BLaER1 (cell line): ENCODE measurements at regions not wholly inside any gene's neighbourhood (a gene's known extent, or its start where the extent isn't known, plus 50 kb on each side); places are given as distances from the start of the nearest gene placed in this dataset.
"Not testable (repeated sequence)": the region's sequence is repeated elsewhere in the genome, so short reads cannot be mapped to it uniquely, and the experiment has no call there.

ENCODE experiments used
- H3K27ac ChIP-seq: shearing (Covaris generic); formaldehyde crosslinking; 2 replicates; pipeline ENCODE4 v1.8.1; 2022
- H3K27me3 ChIP-seq: shearing (Covaris generic); formaldehyde crosslinking; 2 replicates; pipeline ENCODE4 v1.8.1; 2022
- H3K36me3 ChIP-seq: shearing (Covaris generic); formaldehyde crosslinking; 2 replicates; pipeline ENCODE4 v1.8.1; 2022
- H3K4me1 ChIP-seq: shearing (Covaris generic); formaldehyde crosslinking; 2 replicates; pipeline ENCODE4 v1.8.1; 2022
- H3K4me2 ChIP-seq: shearing (Covaris generic); formaldehyde crosslinking; 2 replicates; pipeline ENCODE4 v1.8.1; 2022
- H3K4me3 ChIP-seq: shearing (Covaris generic); formaldehyde crosslinking; 2 replicates; pipeline ENCODE4 v1.8.1; 2022
- H3K9ac ChIP-seq: shearing (Covaris generic); formaldehyde crosslinking; 2 replicates; pipeline ENCODE4 v1.8.1; 2022
- H3K9me3 ChIP-seq: shearing (Covaris generic); formaldehyde crosslinking; 2 replicates; pipeline ENCODE4 v1.8.1; 2022
- H4K20me1 ChIP-seq: shearing (Covaris generic); formaldehyde crosslinking; 2 replicates; pipeline ENCODE4 v1.8.1; 2022
- Cebpa-rat ChIP-seq: shearing (Covaris generic); IDR thresholded peaks from 2 replicates; pipeline ENCODE4 v1.8.1; 2022

GRCh38 chr11:37320921-37321320 is 722.9 kb upstream of the RAG2 start:
- Histone ChIP-seq H3K27me3 (no peaks in the 10 kb centered on the region), H3K27ac (no peak overlapping the region), H3K9me3 (no peaks in the 10 kb centered on the region), H3K36me3 (no peaks in the 10 kb centered on the region), H3K9ac (no peak overlapping the region), H3K4me2 (no peak overlapping the region), H4K20me1 (no peaks in the 10 kb centered on the region), H3K4me3 (no peak overlapping the region), H3K4me1 (no peaks in the 10 kb centered on the region)
- TF ChIP-seq Cebpa-rat: no peak

GRCh38 chr11:37317803-37318202 is 719.8 kb upstream of the RAG2 start:
- Histone ChIP-seq H4K20me1 (no peaks in the 10 kb centered on the region), H3K4me1 (no peaks in the 10 kb centered on the region), H3K9ac (no peak overlapping the region), H3K9me3 (no peaks in the 10 kb centered on the region), H3K27ac (no peak overlapping the region), H3K4me2 (no peak overlapping the region), H3K27me3 (no peaks in the 10 kb centered on the region), H3K4me3 (no peak overlapping the region), H3K36me3 (no peaks in the 10 kb centered on the region)
- TF ChIP-seq Cebpa-rat: no peak

DNA sequence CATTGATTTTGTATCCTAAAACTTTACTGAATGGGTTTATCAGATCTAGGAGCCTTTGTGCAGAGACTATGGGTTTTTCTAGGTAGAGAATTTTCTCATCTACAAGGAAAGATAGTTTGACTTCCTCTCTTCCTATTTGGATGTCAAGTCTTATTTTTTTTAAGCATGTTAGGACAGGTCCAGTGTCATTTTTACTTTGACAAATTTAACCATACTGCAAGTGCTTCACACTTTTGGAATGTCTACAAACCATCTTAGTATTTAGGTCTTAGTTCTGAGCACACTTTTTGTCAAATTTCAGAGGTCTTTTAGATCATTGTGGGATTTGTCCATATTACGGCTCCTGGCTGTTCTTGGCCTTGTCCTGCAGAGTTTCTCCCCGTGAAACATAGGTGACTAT is 715.2 kb upstream of the RAG2 start:
- no peak for TF ChIP-seq Cebpa-rat
- Histone ChIP-seq H3K9ac (no peak overlapping the region), H3K27ac (no peak overlapping the region), H3K4me3 (no peak overlapping the region), H3K4me1 (no peaks in the 10 kb centered on the region), H4K20me1 (no peaks in the 10 kb centered on the region), H3K27me3 (no peaks in the 10 kb centered on the region), H3K36me3 (no peaks in the 10 kb centered on the region), H3K4me2 (no peak overlapping the region), H3K9me3 (no peaks in the 10 kb centered on the region)

DNA sequence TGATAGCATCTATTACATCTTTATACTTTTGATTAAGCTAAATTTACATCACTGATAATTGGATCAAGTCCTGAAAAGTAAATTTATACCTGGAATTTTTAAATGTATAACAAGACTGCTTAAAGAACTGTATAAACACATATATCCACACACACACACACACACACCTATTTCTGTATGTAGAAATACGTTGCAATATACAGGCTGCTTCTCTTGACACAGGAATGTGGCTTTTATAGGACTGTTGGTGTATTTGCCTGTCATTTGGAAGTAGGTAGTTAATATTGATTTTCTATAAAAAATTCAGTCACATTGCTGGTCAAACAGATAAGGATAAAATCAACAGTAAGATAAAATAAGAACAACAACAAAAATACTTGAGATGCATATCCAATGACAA is 708.5 kb upstream of the RAG2 start:
- no peaks in the 10 kb centered on the region for H3K36me3 ChIP-seq
- peaks cover 8% of the 10 kb centered on the region; the same call in 1 of the 2 replicates for H3K9me3 ChIP-seq
- no peaks in the 10 kb centered on the region for H3K4me1 ChIP-seq
- TF ChIP-seq Cebpa-rat: no peak
- no peak overlapping the region for H3K4me2 ChIP-seq
- no peak overlapping the region for H3K27ac ChIP-seq
- H3K27me3 ChIP-seq: no peaks in the 10 kb centered on the region
- H4K20me1 ChIP-seq: no peaks in the 10 kb centered on the region
- H3K9ac ChIP-seq: no peak overlapping the region
- H3K4me3 ChIP-seq: no peak overlapping the region

- H3K36me3 ChIP-seq, H3K27me3 ChIP-seq, H4K20me1 ChIP-seq, H3K4me1 ChIP-seq, H3K9ac ChIP-seq, H3K4me3 ChIP-seq, H3K4me2 ChIP-seq, H3K27ac ChIP-seq: not testable (repeated sequence)
- peaks cover 19% of the 10 kb centered on the region for H3K9me3 ChIP-seq
Measured at GRCh38 chr11:37301405-37301804, 703.4 kb upstream of the RAG2 start.

- Histone ChIP-seq H3K27me3 (no peaks in the 10 kb centered on the region), H3K27ac (no peak overlapping the region), H3K9ac (no peak overlapping the region), H3K36me3 (no peaks in the 10 kb centered on the region), H3K9me3 (peaks cover 19% of the 10 kb centered on the region), H4K20me1 (no peaks in the 10 kb centered on the region), H3K4me1 (no peaks in the 10 kb centered on the region), H3K4me2 (no peak overlapping the region), H3K4me3 (no peak overlapping the region)
- TF ChIP-seq Cebpa-rat: no peak
Measured at GRCh38 chr11:37298173-37298572, 700.1 kb upstream of the RAG2 start.

GRCh38 chr11:37286890-37287289 is 688.9 kb upstream of the RAG2 start:
- TF ChIP-seq Cebpa-rat: no peak
- H3K9ac ChIP-seq: no peak overlapping the region

GRCh38 chr11:37282367-37282766 is 684.3 kb upstream of the RAG2 start:
- TF ChIP-seq Cebpa-rat: no peak
- H3K36me3 ChIP-seq: no peaks in the 10 kb centered on the region
- no peaks in the 10 kb centered on the region for H3K9me3 ChIP-seq
- no peak overlapping the region for H3K9ac ChIP-seq
- no peaks in the 10 kb centered on the region for H3K27me3 ChIP-seq
- no peak overlapping the region for H3K27ac ChIP-seq
- H4K20me1 ChIP-seq: no peaks in the 10 kb centered on the region
- no peak overlapping the region for H3K4me2 ChIP-seq
- no peak overlapping the region for H3K4me3 ChIP-seq
- H3K4me1 ChIP-seq: peaks cover 6% of the 10 kb centered on the region; the same call in 1 of the 2 replicates

More at GRCh38 chr11:37286890-37287289, 688.9 kb upstream of the RAG2 start:
- peaks cover 11% of the 10 kb centered on the region; the same call in 1 of the 2 replicates for H3K4me1 ChIP-seq
- H3K27ac ChIP-seq: no peak overlapping the region
- H3K27me3 ChIP-seq: no peaks in the 10 kb centered on the region
- no peaks in the 10 kb centered on the region for H4K20me1 ChIP-seq
- no peaks in the 10 kb centered on the region for H3K36me3 ChIP-seq
- H3K4me3 ChIP-seq: no peak overlapping the region
- no peak overlapping the region for H3K4me2 ChIP-seq
- no peaks in the 10 kb centered on the region for H3K9me3 ChIP-seq

DNA sequence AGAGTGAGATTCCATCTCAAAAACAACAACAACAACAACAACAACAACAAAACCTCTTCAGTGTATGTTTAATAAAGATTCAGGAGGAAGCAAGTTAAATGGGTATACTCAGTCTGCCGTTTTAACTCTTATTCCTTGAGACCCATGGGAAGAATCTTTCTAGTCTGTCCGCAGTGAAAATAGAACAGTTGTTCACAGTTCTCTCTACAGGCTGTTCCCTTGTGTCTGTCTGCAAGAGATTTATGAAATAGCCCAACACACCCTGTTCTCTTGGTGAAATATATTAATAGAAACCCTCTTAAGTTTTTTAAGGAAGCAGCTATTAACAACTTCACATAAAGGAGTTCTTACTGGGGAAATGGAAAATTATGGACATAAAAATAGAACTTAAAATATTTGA is 682.2 kb upstream of the RAG2 start:
- no peaks in the 10 kb centered on the region for H4K20me1 ChIP-seq
- H3K27me3 ChIP-seq: no peaks in the 10 kb centered on the region
- H3K9me3 ChIP-seq: no peaks in the 10 kb centered on the region
- TF ChIP-seq Cebpa-rat: no peak
- H3K4me2 ChIP-seq: no peak overlapping the region
- H3K9ac ChIP-seq: no peak overlapping the region
- no peak overlapping the region for H3K4me3 ChIP-seq
- H3K36me3 ChIP-seq: no peaks in the 10 kb centered on the region
- H3K4me1 ChIP-seq: no peaks in the 10 kb centered on the region
- no peak overlapping the region for H3K27ac ChIP-seq

DNA sequence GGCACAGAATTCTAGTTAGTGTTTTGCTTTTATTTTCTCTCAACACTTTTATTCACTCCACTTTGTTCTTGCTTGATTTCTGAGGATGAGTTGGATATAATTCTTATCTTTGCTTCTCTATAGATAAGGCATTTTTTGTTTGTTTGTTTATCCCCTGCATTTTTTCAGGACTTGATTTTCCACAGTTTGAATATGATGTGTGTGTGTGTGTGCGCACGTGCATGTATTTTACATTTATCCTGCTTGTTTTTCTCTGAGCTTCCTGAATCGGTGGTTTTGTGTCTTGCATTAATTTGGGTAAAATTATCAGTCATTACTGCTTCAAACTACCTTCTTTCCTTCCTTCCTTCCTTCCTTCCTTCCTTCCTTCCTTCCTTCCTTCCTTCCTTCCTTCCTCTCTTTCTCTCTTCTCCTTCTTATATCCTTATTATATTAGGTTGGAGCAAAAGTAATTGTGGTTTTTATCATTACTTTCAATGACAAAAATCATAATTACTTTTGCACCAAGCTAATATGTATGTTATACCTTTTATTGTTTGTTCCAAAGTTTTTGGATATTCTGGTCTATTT is 679.9 kb upstream of the RAG2 start:
- no peaks in the 10 kb centered on the region for H3K4me1 ChIP-seq
- H3K4me2 ChIP-seq: no peak overlapping the region
- no peaks in the 10 kb centered on the region for H3K36me3 ChIP-seq
- no peak overlapping the region for H3K4me3 ChIP-seq
- H4K20me1 ChIP-seq: no peaks in the 10 kb centered on the region
- H3K27ac ChIP-seq: no peak overlapping the region
- H3K27me3 ChIP-seq: no peaks in the 10 kb centered on the region
- no peaks in the 10 kb centered on the region for H3K9me3 ChIP-seq
- TF ChIP-seq Cebpa-rat: no peak
- H3K9ac ChIP-seq: no peak overlapping the region

DNA sequence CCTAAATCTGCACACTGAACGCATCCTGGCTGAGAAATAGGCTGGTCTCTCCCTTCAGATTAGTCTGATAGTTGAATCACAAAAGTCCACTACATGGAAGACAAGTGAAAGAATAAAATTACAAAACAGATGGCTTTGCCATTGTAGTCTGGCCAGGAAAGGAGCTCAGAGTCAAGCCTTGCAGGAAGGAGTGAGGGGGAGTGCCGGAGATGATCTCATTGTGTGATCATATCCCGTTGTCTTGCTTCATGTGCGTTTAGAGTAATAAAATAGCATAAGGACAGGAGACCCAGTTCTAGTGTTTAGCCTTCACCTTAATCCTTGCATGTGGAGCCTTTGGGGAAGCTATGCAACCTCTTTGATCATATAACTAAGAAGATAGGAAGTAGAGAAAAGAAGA is 666.7 kb upstream of the RAG2 start:
- no peak for TF ChIP-seq Cebpa-rat
- no peaks in the 10 kb centered on the region for H3K36me3 ChIP-seq
- no peaks in the 10 kb centered on the region for H3K4me1 ChIP-seq
- no peak overlapping the region for H3K4me3 ChIP-seq
- H3K4me2 ChIP-seq: no peak overlapping the region
- no peak overlapping the region for H3K27ac ChIP-seq
- no peaks in the 10 kb centered on the region for H3K27me3 ChIP-seq
- H3K9me3 ChIP-seq: no peaks in the 10 kb centered on the region
- H4K20me1 ChIP-seq: no peaks in the 10 kb centered on the region
- H3K9ac ChIP-seq: no peak overlapping the region
